H54 (cell line): ENCODE measurements at regions not wholly inside any gene's neighbourhood (a gene's known extent, or its start where the extent isn't known, plus 50 kb on each side); places are given as distances from the start of the nearest gene placed in this dataset.

Experiments
- DNase-seq: peaks from one replicate; pipeline ENCODE4 v3.0.0; 2011; ENCODE audit warnings: low spot score, mixed read lengths; ENCODE audit not compliant: insufficient read length
- FAIRE-seq: peaks from 3 replicates; lab custom pipeline; 2011; peaks lifted over from hg19 to GRCh38; lab: Jason Lieb, UNC
- POLR2A ChIP-seq: IDR thresholded peaks from 2 replicates; pipeline ENCODE4 v1.6.1; 2011; ENCODE audit warnings: low read depth, mild to moderate bottlenecking, low read length

GRCh38 chr15:75143738-75144334, 57.8 kb upstream of the C15orf39 start:
- no peak for FAIRE-seq
- DNase-seq: no peak
- no peak for TF ChIP-seq POLR2A

DNA sequence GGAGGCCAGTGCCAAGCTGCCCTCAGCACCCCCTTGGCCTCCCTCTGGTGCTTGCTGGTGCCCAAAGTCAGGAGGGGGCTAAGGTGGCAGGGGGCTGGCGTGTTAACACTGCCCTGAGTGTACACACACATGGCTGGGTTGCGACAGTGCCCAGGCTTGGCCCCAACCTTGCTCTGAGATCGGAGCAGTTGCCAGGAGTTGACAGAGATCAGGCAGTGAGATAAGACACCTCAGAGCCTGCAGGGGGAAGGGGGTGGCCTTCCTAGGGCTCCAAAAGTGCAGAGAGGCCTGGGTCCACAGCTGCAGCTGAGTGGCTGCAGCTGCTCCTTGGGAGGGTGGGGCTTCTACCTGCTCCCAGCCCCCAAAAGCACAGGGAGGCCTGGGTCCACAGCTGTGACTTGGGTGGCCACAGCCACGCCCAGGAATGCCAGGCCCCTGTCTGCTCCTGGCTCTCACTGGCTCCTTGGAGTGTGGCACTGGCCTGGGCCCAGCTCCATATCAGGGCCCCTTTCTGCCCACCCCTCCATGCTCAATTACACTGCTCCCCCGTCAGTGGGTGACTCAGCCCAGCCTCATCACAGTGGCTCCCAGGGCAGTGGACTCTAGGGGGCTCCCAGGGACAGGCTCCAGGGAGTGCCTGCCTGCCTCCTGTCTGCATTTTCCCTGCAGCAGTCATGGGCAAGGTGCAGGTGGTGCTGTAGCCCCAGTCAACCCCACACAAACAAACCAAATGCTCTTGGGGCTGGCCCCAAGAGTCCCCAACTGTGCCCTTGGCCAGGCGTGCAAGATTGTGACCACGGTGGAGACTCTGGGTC, 56.4 kb upstream of the C15orf39 start:
- DNase-seq: no peak
- TF ChIP-seq POLR2A: no peak
- no peak for FAIRE-seq

- no peak for TF ChIP-seq POLR2A
- DNase-seq (no peak), FAIRE-seq (no peak)
Measured at GRCh38 chr15:75148280-75148679, 53.4 kb upstream of the C15orf39 start.

- no peak for TF ChIP-seq POLR2A
- DNase-seq: no peak
- FAIRE-seq: no peak
Measured at GRCh38 chr15:75149867-75150709, 51.6 kb upstream of the C15orf39 start.

DNA sequence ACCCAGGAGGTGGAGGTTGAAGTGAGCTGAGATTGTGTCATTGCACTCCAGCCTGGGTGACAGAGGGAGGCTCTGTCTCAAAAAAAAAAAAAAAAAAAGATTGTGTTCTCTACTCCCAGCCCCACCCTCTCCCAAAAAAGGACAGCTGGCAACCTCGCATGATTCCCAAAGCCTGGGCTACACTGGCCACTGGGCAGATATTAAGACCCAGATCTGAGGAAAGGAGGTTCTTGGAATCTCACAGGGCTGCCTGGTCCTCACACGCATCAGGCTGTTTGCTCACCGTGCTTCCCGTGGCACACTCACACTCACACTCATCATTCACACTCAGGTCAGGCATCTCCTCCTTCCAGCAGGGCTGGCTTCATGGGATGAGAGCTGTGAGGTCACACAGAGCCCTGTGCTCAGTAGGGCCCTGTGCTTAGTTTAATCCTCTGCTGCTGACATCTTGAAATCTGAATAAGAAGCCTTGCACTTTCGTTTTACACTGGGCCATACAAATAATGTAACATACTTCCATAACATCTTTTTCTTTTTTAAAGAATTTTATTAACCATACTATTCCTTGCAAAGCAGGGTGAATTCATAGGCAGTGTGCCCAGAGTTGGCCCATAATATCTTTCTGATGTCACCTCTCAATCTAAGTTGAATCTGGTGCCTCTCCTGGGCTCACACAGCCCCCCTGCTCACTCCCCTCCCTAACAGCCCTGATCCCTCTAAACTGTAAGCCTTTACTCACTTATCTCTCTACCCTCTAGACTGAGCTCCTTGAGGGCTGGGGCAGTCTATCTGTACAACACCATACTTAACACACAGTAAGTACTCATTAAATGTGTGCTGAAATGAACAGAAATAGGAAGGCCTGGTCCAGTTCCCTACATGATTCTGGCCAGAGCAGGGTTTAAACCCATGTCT, 50.2 kb upstream of the C15orf39 start:
- TF ChIP-seq POLR2A: no peak
- no peak for FAIRE-seq

More for the DNA sequence above, 50.2 kb upstream of the C15orf39 start:
- no peak for DNase-seq
